C4-2B (cell line): ENCODE measurements at regions not wholly inside any gene's neighbourhood (a gene's known extent, or its start where the extent isn't known, plus 50 kb on each side); places are given as distances from the start of the nearest gene placed in this dataset.
"Not testable (repeated sequence)": the region's sequence is repeated elsewhere in the genome, so short reads cannot be mapped to it uniquely, and the experiment has no call there.

Experiments
- CTCF ChIP-seq: fragments of 450-650 bp; conservative IDR thresholded peaks from 2 replicates; pipeline ENCODE4 v1.5.1; 2017; ENCODE audit warnings: mild to moderate bottlenecking
- ZFX ChIP-seq: fragments of 450-650 bp; IDR thresholded peaks from 2 replicates; pipeline ENCODE4 v1.6.1; 2017

GRCh38 chr18:71030085-71030484 is 741.2 kb downstream of the SOCS6 start:
- TF ChIP-seq CTCF, ZFX: not testable (repeated sequence)
